ENCODE measurements at regions not wholly inside any gene's neighbourhood (a gene's known extent, or its start where the extent isn't known, plus 50 kb on each side); places are given as distances from the start of the nearest gene placed in this dataset.

DNA sequence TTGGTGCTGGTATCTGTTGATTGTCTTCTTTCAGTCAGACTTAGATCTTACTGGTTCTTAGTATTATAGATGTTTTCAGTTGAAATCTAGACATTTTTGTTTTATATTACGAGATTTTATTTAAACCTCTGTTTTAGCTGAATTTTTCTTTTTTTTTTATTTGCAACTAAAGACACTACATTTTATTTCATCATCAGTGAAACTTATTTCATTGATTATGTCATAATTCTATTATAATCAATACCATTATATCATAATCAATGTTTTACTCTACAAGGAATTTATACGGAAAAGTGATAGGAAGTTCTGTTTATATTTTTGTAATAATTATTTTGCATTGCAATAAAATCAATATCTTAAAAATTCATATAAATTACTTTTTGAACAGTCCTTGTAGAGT is 477.4 kb upstream of the MDFIC2 start:
- Mint-ChIP-seq H3K4me1 (no peaks in the 10 kb centered on the region), H3K27ac (no peak overlapping the region), H3K27me3 (ENCODE audit: low read depth) (no peaks in the 10 kb centered on the region), H3K4me3 (no peak overlapping the region), H3K36me3 (no peaks in the 10 kb centered on the region), H3K9me3 (peaks cover 4% of the 10 kb centered on the region; the same call in 1 of the 2 replicates)
- DNase-seq (ENCODE audit: low spot score): no peak
- TF ChIP-seq KAT7 (CRISPR knock-in tag; IDR thresholded peaks at IDR 0.05; ENCODE audit: borderline replicate concordance): no peak
- no peak for TF ChIP-seq ZNF121 (CRISPR knock-in tag; IDR thresholded peaks at IDR 0.05)
- TF ChIP-seq, protein P1, sequence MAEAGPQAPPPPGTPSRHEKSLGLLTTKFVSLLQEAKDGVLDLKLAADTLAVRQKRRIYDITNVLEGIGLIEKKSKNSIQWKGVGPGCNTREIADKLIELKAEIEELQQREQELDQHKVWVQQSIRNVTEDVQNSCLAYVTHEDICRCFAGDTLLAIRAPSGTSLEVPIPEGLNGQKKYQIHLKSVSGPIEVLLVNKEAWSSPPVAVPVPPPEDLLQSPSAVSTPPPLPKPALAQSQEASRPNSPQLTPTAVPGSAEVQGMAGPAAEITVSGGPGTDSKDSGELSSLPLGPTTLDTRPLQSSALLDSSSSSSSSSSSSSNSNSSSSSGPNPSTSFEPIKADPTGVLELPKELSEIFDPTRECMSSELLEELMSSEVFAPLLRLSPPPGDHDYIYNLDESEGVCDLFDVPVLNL (CRISPR knock-in tag; IDR thresholded peaks at IDR 0.05; ENCODE audit: borderline replicate concordance, low read depth): no peak
- TF ChIP-seq FOXK1 (CRISPR knock-in tag; IDR thresholded peaks at IDR 0.05): no peak
- TF ChIP-seq PRRX2 (CRISPR knock-in tag; IDR thresholded peaks at IDR 0.05): no peak
- TF ChIP-seq, protein P2, sequence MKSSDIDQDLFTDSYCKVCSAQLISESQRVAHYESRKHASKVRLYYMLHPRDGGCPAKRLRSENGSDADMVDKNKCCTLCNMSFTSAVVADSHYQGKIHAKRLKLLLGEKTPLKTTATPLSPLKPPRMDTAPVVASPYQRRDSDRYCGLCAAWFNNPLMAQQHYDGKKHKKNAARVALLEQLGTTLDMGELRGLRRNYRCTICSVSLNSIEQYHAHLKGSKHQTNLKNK (CRISPR knock-in tag; IDR thresholded peaks at IDR 0.05): no peak
- TF ChIP-seq NR1H2 (CRISPR knock-in tag; IDR thresholded peaks at IDR 0.05): no peak
- TF ChIP-seq JAZF1 (CRISPR knock-in tag; IDR thresholded peaks at IDR 0.05): no peak
- TF ChIP-seq SMAD4 (CRISPR knock-in tag; IDR thresholded peaks at IDR 0.05): no peak
- TF ChIP-seq SP1 (CRISPR knock-in tag; conservative IDR thresholded peaks at IDR 0.05): no peak
- TF ChIP-seq, protein P3, sequence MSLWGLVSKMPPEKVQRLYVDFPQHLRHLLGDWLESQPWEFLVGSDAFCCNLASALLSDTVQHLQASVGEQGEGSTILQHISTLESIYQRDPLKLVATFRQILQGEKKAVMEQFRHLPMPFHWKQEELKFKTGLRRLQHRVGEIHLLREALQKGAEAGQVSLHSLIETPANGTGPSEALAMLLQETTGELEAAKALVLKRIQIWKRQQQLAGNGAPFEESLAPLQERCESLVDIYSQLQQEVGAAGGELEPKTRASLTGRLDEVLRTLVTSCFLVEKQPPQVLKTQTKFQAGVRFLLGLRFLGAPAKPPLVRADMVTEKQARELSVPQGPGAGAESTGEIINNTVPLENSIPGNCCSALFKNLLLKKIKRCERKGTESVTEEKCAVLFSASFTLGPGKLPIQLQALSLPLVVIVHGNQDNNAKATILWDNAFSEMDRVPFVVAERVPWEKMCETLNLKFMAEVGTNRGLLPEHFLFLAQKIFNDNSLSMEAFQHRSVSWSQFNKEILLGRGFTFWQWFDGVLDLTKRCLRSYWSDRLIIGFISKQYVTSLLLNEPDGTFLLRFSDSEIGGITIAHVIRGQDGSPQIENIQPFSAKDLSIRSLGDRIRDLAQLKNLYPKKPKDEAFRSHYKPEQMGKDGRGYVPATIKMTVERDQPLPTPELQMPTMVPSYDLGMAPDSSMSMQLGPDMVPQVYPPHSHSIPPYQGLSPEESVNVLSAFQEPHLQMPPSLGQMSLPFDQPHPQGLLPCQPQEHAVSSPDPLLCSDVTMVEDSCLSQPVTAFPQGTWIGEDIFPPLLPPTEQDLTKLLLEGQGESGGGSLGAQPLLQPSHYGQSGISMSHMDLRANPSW (CRISPR knock-in tag; conservative IDR thresholded peaks at IDR 0.05; ENCODE audit: low read depth): no peak
- no peak for TF ChIP-seq CREM (CRISPR knock-in tag; IDR thresholded peaks at IDR 0.05)
- no peak for TF ChIP-seq TEAD4 (CRISPR knock-in tag; IDR thresholded peaks at IDR 0.05)
- TF ChIP-seq, protein P4, sequence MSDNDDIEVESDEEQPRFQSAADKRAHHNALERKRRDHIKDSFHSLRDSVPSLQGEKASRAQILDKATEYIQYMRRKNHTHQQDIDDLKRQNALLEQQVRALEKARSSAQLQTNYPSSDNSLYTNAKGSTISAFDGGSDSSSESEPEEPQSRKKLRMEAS (CRISPR knock-in tag; IDR thresholded peaks at IDR 0.05): no peak
- TF ChIP-seq, protein P5, sequence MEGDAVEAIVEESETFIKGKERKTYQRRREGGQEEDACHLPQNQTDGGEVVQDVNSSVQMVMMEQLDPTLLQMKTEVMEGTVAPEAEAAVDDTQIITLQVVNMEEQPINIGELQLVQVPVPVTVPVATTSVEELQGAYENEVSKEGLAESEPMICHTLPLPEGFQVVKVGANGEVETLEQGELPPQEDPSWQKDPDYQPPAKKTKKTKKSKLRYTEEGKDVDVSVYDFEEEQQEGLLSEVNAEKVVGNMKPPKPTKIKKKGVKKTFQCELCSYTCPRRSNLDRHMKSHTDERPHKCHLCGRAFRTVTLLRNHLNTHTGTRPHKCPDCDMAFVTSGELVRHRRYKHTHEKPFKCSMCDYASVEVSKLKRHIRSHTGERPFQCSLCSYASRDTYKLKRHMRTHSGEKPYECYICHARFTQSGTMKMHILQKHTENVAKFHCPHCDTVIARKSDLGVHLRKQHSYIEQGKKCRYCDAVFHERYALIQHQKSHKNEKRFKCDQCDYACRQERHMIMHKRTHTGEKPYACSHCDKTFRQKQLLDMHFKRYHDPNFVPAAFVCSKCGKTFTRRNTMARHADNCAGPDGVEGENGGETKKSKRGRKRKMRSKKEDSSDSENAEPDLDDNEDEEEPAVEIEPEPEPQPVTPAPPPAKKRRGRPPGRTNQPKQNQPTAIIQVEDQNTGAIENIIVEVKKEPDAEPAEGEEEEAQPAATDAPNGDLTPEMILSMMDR (IDR thresholded peaks at IDR 0.05): no peak
- TF ChIP-seq ZNF396 (CRISPR knock-in tag; IDR thresholded peaks at IDR 0.05; ENCODE audit: borderline replicate concordance): no peak
- TF ChIP-seq OVOL2 (CRISPR knock-in tag; IDR thresholded peaks at IDR 0.05; ENCODE audit: borderline replicate concordance): no peak
- TF ChIP-seq, protein P6, sequence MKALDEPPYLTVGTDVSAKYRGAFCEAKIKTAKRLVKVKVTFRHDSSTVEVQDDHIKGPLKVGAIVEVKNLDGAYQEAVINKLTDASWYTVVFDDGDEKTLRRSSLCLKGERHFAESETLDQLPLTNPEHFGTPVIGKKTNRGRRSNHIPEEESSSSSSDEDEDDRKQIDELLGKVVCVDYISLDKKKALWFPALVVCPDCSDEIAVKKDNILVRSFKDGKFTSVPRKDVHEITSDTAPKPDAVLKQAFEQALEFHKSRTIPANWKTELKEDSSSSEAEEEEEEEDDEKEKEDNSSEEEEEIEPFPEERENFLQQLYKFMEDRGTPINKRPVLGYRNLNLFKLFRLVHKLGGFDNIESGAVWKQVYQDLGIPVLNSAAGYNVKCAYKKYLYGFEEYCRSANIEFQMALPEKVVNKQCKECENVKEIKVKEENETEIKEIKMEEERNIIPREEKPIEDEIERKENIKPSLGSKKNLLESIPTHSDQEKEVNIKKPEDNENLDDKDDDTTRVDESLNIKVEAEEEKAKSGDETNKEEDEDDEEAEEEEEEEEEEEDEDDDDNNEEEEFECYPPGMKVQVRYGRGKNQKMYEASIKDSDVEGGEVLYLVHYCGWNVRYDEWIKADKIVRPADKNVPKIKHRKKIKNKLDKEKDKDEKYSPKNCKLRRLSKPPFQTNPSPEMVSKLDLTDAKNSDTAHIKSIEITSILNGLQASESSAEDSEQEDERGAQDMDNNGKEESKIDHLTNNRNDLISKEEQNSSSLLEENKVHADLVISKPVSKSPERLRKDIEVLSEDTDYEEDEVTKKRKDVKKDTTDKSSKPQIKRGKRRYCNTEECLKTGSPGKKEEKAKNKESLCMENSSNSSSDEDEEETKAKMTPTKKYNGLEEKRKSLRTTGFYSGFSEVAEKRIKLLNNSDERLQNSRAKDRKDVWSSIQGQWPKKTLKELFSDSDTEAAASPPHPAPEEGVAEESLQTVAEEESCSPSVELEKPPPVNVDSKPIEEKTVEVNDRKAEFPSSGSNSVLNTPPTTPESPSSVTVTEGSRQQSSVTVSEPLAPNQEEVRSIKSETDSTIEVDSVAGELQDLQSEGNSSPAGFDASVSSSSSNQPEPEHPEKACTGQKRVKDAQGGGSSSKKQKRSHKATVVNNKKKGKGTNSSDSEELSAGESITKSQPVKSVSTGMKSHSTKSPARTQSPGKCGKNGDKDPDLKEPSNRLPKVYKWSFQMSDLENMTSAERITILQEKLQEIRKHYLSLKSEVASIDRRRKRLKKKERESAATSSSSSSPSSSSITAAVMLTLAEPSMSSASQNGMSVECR (CRISPR knock-in tag; IDR thresholded peaks at IDR 0.05; ENCODE audit: borderline replicate concordance): no peak
- ATAC-seq: no peak
- POLR2A ChIA-PET: no interaction called here
- CTCF ChIA-PET: no interaction called here

Measured in WTC11 (cell line).